BE2C (cell line): ENCODE measurements at regions not wholly inside any gene's neighbourhood (a gene's known extent, or its start where the extent isn't known, plus 50 kb on each side); places are given as distances from the start of the nearest gene placed in this dataset.

Source experiments
- DNase-seq: peaks from one replicate; pipeline ENCODE4 v3.0.0-alpha.2; 2020
- H3K27me3 ChIP-seq: fragments of 250-450 bp; sonication (Bioruptor Pico); 2 replicates; pipeline ENCODE4 v1.5.1; 2020; ENCODE audit warnings: mild to moderate bottlenecking
- H3K36me3 ChIP-seq: fragments of 250-450 bp; sonication (Bioruptor Pico); 2 replicates; pipeline ENCODE4 v1.5.1; 2020; ENCODE audit warnings: mild to moderate bottlenecking
- H3K4me1 ChIP-seq: fragments of 250-450 bp; sonication (Bioruptor Pico); 2 replicates; pipeline ENCODE4 v1.5.1; 2020
- H3K4me3 ChIP-seq: 2 replicates; pipeline ENCODE4 v1.5.1; 2011; ENCODE audit warnings: low read depth, low read length
- H3K9me3 ChIP-seq: fragments of 250-450 bp; sonication (Bioruptor Pico); 2 replicates; pipeline ENCODE4 v1.5.1; 2020
- TF ChIP-seq, protein P1 (sequence below): IDR thresholded peaks from 2 replicates; pipeline ENCODE4 v1.5.1; 2012; ENCODE audit warnings: mild to moderate bottlenecking, low read depth, low read length

DNA sequence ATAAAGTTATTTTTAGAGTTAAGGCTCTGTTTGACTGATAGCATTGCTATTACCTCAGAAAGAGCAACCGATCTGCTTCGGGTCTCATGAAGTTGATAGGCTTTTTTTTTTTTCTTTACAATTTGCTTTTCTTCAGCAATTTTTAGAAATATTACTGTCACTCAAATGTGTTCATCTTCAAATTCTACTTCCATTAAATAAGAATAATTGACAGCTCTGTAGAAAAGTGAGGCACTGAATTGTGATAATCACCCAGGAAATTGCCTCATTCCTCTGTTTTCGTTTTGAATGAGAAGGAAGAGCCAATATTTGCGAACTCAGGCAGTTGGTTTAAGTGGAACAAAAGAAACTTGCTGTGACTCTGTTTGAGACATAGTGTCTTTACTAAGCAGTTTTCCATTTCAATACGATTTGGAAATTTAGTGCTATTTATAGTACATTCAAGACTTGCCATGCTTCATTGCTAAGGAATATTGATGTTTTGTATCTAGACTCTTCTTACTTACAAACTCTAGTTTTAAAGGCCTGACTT is 700.5 kb upstream of the CDH10 start:
- DNase-seq, result no peak
- Histone ChIP-seq H3K9me3 (no peaks in the 10 kb centered on the region), H3K27me3 (no peaks in the 10 kb centered on the region), H3K36me3 (no peaks in the 10 kb centered on the region), H3K4me1 (no peaks in the 10 kb centered on the region), H3K4me3 (no peak overlapping the region)
- TF ChIP-seq, protein P1, sequence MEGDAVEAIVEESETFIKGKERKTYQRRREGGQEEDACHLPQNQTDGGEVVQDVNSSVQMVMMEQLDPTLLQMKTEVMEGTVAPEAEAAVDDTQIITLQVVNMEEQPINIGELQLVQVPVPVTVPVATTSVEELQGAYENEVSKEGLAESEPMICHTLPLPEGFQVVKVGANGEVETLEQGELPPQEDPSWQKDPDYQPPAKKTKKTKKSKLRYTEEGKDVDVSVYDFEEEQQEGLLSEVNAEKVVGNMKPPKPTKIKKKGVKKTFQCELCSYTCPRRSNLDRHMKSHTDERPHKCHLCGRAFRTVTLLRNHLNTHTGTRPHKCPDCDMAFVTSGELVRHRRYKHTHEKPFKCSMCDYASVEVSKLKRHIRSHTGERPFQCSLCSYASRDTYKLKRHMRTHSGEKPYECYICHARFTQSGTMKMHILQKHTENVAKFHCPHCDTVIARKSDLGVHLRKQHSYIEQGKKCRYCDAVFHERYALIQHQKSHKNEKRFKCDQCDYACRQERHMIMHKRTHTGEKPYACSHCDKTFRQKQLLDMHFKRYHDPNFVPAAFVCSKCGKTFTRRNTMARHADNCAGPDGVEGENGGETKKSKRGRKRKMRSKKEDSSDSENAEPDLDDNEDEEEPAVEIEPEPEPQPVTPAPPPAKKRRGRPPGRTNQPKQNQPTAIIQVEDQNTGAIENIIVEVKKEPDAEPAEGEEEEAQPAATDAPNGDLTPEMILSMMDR, result no peak

DNA sequence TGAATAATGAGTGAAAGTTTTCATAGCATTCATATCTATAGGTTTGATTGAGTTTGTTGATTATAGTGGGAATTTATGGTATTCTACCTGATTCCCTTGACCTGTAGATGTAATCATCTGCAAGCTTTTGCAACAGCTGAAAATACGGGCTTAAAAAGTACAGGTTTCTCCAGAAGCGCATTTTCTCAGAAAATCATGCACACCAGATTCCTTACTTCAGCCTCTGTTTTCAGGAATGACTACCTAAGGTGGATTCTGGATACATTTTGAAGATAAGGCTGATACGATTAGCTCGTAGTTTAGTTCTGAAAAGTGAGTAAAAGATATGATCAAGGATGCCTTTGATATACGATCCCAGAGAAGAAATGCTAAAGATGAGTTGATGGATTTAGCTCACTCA is 694.8 kb upstream of the CDH10 start:
- Histone ChIP-seq H3K36me3 (no peaks in the 10 kb centered on the region), H3K9me3 (no peaks in the 10 kb centered on the region), H3K27me3 (no peaks in the 10 kb centered on the region), H3K4me1 (no peaks in the 10 kb centered on the region), H3K4me3 (no peak overlapping the region)
- TF ChIP-seq, protein P1, result no peak
- DNase-seq, result no peak

DNA sequence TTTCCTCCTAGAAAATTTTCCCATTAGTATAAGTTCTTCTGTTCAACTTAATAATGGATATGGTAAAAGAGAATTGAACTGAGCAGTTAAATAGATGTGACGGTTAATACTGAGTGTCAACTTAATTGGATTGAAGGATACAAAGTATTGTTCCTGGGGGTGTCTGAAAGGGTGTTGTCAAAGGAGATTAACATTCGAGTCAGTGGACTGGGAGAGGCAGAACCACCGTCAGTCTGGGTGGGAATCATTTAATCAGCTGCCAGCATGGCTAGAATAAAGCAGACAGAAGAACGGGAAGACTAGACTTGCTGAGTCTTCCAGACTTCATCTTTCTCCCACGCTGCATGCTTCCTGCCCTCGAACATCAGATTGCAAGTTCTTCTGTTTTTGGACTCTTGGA is 689.6 kb upstream of the CDH10 start:
- H3K36me3 ChIP-seq, result no peaks in the 10 kb centered on the region
- H3K9me3 ChIP-seq, result no peaks in the 10 kb centered on the region
- no peak overlapping the region for H3K4me3 ChIP-seq
- no peaks in the 10 kb centered on the region for H3K4me1 ChIP-seq
- TF ChIP-seq, protein P1, result no peak
- no peak for DNase-seq
- H3K27me3 ChIP-seq, result no peaks in the 10 kb centered on the region

DNA sequence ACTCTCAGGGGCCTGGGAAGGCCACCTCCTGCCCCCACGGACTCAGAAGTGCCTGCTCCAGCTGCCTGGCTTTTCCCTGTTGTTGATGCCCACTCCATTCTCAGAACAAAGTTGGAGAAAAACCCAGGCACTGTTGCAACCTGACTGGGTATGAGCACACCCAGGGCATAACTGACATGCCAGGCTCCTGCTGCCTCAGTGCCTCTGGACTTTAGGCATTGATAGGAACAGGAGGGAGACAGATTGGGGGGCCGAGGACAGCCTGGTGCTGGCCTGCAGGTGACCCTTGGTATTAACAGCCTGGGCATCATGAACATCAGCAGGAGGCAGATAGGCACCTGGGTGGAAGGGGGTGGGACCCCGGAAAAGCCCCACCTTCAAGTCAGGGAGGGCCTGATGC is 685.9 kb upstream of the CDH10 start:
- Histone ChIP-seq H3K9me3 (no peaks in the 10 kb centered on the region), H3K27me3 (no peaks in the 10 kb centered on the region), H3K4me3 (no peak overlapping the region), H3K36me3 (no peaks in the 10 kb centered on the region), H3K4me1 (no peaks in the 10 kb centered on the region)
- TF ChIP-seq, protein P1, result no peak
- DNase-seq, result no peak

DNA sequence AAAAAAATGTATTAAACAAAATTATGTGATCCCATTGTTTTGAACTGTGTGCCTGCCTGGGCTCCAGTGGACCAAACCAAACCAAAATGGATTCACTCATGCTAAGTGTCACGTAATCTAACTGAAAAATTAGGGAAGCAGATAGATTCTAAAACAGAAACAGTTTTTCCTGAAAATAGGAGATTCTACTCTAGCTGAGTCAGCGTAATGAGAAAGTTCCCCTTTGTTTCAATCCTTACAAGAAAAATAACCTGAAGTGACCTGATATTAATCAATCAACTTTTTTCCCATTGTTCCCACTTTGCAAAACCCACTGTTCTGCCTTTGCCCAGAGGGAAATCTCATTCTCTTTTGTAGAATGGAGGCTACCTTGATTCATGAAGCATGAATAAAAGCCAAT is 682.4 kb upstream of the CDH10 start:
- Histone ChIP-seq H3K36me3 (no peaks in the 10 kb centered on the region), H3K4me1 (no peaks in the 10 kb centered on the region), H3K27me3 (no peaks in the 10 kb centered on the region), H3K9me3 (no peaks in the 10 kb centered on the region; the same call in 1 of the 2 replicates), H3K4me3 (no peak overlapping the region)
- DNase-seq, result no peak
- TF ChIP-seq, protein P1, result no peak

DNA sequence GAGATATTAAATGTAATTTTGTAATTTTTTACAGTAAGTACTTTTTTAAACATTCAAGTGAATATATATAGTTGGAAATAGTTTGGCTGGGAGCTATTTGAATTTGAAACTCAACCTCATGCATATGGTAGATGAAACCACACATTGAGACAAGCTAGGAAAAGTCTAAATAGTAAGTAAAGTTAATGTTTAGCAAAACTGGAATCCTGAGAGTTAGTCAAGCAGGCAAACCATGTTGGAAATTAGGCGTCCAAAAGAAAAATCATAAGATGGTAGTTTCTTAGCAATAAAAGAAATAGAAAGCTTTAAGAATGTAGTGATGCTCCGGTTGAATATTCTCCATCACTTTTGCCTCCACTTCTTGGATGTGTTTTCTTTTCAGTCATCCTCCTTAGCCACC is 657.1 kb upstream of the CDH10 start:
- no peaks in the 10 kb centered on the region for H3K27me3 ChIP-seq
- TF ChIP-seq, protein P1, result no peak
- H3K9me3 ChIP-seq, result no peaks in the 10 kb centered on the region
- H3K4me1 ChIP-seq, result no peaks in the 10 kb centered on the region
- no peak for DNase-seq
- no peak overlapping the region for H3K4me3 ChIP-seq
- no peaks in the 10 kb centered on the region for H3K36me3 ChIP-seq
